Amniotic epithelial cell (primary cell): ENCODE measurements at regions not wholly inside any gene's neighbourhood (a gene's known extent, or its start where the extent isn't known, plus 50 kb on each side); places are given as distances from the start of the nearest gene placed in this dataset.

Experiments used
- DNase-seq: peaks from one replicate; pipeline ENCODE4 v3.0.0-alpha.2; 2010; ENCODE audit warnings: low read depth

GRCh38 chr10:60728056-60728455 lies 50.2 kb upstream of the CDK1 start:
- no peak for DNase-seq

- no peak for DNase-seq
Measured at GRCh38 chr10:60726257-60726656, 52.0 kb upstream of the CDK1 start.

- no peak for DNase-seq
Measured at GRCh38 chr10:60722623-60723022, 55.7 kb upstream of the CDK1 start.

- no peak for DNase-seq
Measured at GRCh38 chr10:60719721-60720120, 58.6 kb upstream of the CDK1 start.

- DNase-seq: peak; percentile 37
Measured at GRCh38 chr10:60718886-60719285, 59.4 kb upstream of the CDK1 start.

- no peak for DNase-seq
Measured at GRCh38 chr10:60717852-60718251, 60.4 kb upstream of the CDK1 start.

- peak; percentile 47 for DNase-seq
Measured at GRCh38 chr10:60714233-60714632, 64.0 kb upstream of the CDK1 start.

- DNase-seq: no peak
Measured at GRCh38 chr10:60711496-60711895, 66.8 kb upstream of the CDK1 start.

- no peak for DNase-seq
Measured at GRCh38 chr10:60710041-60710440, 68.2 kb upstream of the CDK1 start.

- no peak for DNase-seq
Measured at GRCh38 chr10:60708666-60709065, 69.6 kb upstream of the CDK1 start.

- DNase-seq: no peak
Measured at GRCh38 chr10:60707841-60708240, 70.4 kb upstream of the CDK1 start.

- DNase-seq: peak; percentile 26
Measured at GRCh38 chr10:60706146-60706545, 72.1 kb upstream of the CDK1 start.

GRCh38 chr10:60705376-60705775 lies 72.9 kb upstream of the CDK1 start:
- DNase-seq: no peak

- DNase-seq: no peak
Measured at GRCh38 chr10:60704471-60704870, 73.8 kb upstream of the CDK1 start.

GRCh38 chr10:60703266-60704041 lies 74.8 kb upstream of the CDK1 start:
- no peak for DNase-seq

GRCh38 chr10:60687679-60688078 lies 90.6 kb upstream of the CDK1 start:
- DNase-seq: no peak

GRCh38 chr10:60684091-60684490 lies 94.2 kb upstream of the CDK1 start:
- DNase-seq: no peak

- DNase-seq: peak; percentile 6
Measured at GRCh38 chr10:60681103-60681502, 97.2 kb upstream of the CDK1 start.

GRCh38 chr10:60679388-60679990 lies 98.8 kb upstream of the CDK1 start:
- DNase-seq: no peak

GRCh38 chr10:60678978-60679377 lies 99.3 kb upstream of the CDK1 start:
- DNase-seq: no peak

GRCh38 chr10:60677531-60678129 lies 100.6 kb upstream of the CDK1 start:
- no peak for DNase-seq

GRCh38 chr10:60675236-60675635 lies 103.0 kb upstream of the CDK1 start:
- DNase-seq: no peak

GRCh38 chr10:60669501-60669900 lies 108.8 kb upstream of the CDK1 start:
- DNase-seq: no peak
